ENCODE measurements at regions not wholly inside any gene's neighbourhood (a gene's known extent, or its start where the extent isn't known, plus 50 kb on each side); places are given as distances from the start of the nearest gene placed in this dataset.

GRCh38 chr13:22960827-22961226 lies 220.0 kb upstream of the SGCG start:
- WGBS, 2 experiments (ENCODE audit: extremely low coverage in 1 of 2, insufficient coverage in 1 of 2, insufficient read length in 1 of 2, insufficient replicate concordance in 2 of 2, low coverage in 1 of 2, low lambda C conversion rate in 2 of 2, missing lambda C conversion rate in 1 of 2), result 91% methylated on average over 8 of the region's 8 CpGs; no CpG with 5 or more reads in 1 of the 2 experiments

More at GRCh38 chr13:22960827-22961226, 220.0 kb upstream of the SGCG start:
- no peak overlapping the region for H3K4ac ChIP-seq (replicated peaks; ENCODE audit: insufficient read length, low read depth, low read length)
- H2AFZ ChIP-seq (ENCODE audit: low read length), result no peak overlapping the region
- no peak overlapping the region for H3K4me2 ChIP-seq (ENCODE audit: insufficient read depth in 1 of 2, low read depth in 2 of 2, low read length in 2 of 2)
- DNase-seq (ENCODE audit: low read depth in 1 of 2, low spot score in 2 of 2) (peak in 1 of 2 experiments; percentile 31), FAIRE-seq (no peak)
- ChIA-PET CTCF (ENCODE audit: partially characterized antibody) (no interaction called here), POLR2A (ENCODE audit: partially characterized antibody) (no interaction called here)
- H3K27ac ChIP-seq (ENCODE audit: low read depth, low read length), result no peak overlapping the region
- no peaks in the 10 kb centered on the region for H3K9me3 ChIP-seq (ENCODE audit: insufficient read depth in 2 of 2, low read depth in 1 of 2, low read length in 1 of 2)
- H4K5ac ChIP-seq (ENCODE audit: insufficient read length, low read depth, low read length), result no peak overlapping the region
- no peaks in the 10 kb centered on the region for H3K36me3 ChIP-seq (ENCODE audit: control insufficient read depth in 2 of 4, insufficient read depth in 4 of 4, low read length in 3 of 4)
- no peak overlapping the region for H2BK20ac ChIP-seq (ENCODE audit: low read length)
- no peaks in the 10 kb centered on the region for H3K23me2 ChIP-seq (ENCODE audit: low read depth, low read length)
- no peak overlapping the region for H3K4me3 ChIP-seq (ENCODE audit: extremely low read depth in 1 of 4, insufficient read depth in 2 of 4, low read depth in 3 of 4, low read length in 4 of 4)
- H3K79me1 ChIP-seq (ENCODE audit: low read depth, low read length), result no peaks in the 10 kb centered on the region
- TF ChIP-seq RBBP5 (IDR thresholded peaks at IDR 0.05; ENCODE audit: borderline replicate concordance, low read depth, low read length), result no peak
- no peak for TF ChIP-seq MAX (IDR thresholded peaks at IDR 0.05)
- no peak for TF ChIP-seq POLR2AphosphoS5 (IDR thresholded peaks at IDR 0.05; ENCODE audit: low read depth, low read length)
- TF ChIP-seq NRF1 (IDR thresholded peaks at IDR 0.05; ENCODE audit: low read depth, low read length), result no peak
- TF ChIP-seq ASH2L (IDR thresholded peaks at IDR 0.05; ENCODE audit: low read length), result no peak
- no peak for TF ChIP-seq MAFK (IDR thresholded peaks at IDR 0.05; ENCODE audit: low read depth, low read length)
- TF ChIP-seq RNF2 (IDR thresholded peaks at IDR 0.05; ENCODE audit: borderline replicate concordance, low read depth, low read length, missing control alignments, poor library complexity, severe bottlenecking), result no peak
- TF ChIP-seq SP4 (IDR thresholded peaks at IDR 0.05; ENCODE audit: low read length), result no peak
- TF ChIP-seq SIX5 (IDR thresholded peaks at IDR 0.05; ENCODE audit: low read depth, low read length), result no peak
- no peak for TF ChIP-seq TCF12 (IDR thresholded peaks at IDR 0.05; ENCODE audit: low read depth, low read length)
- H3K4me1 ChIP-seq (replicated peaks in 1 of 4; ENCODE audit: control insufficient read depth in 3 of 4, insufficient read depth in 4 of 4, low read length in 3 of 4), result peaks cover 0 to 3% (median 0%) of the 10 kb centered on the region in 4 experiments; a peak in 1 of 7 replicates
- H3K56ac ChIP-seq (replicated peaks; ENCODE audit: insufficient read length, low read depth, low read length), result no peak overlapping the region
- H4K8ac ChIP-seq (ENCODE audit: extremely low read depth, insufficient read depth, low read length), result no peak overlapping the region
- no peak overlapping the region for H2BK5ac ChIP-seq (ENCODE audit: low read depth, low read length)
- H3K14ac ChIP-seq (ENCODE audit: insufficient read length), result no peak overlapping the region
- H2BK120ac ChIP-seq (replicated peaks; ENCODE audit: low read depth, low read length), result no peak overlapping the region
- no peaks in the 10 kb centered on the region for H3K27me3 ChIP-seq (replicated peaks in 1 of 4; ENCODE audit: control insufficient read depth in 3 of 4, extremely low read depth in 1 of 4, insufficient read depth in 3 of 4, low read length in 3 of 4)
- H2BK15ac ChIP-seq (ENCODE audit: low read length), result no peak overlapping the region
- no peak overlapping the region for H3K9ac ChIP-seq (replicated peaks in 1 of 4; ENCODE audit: extremely low read depth in 1 of 4, low read depth in 3 of 4, low read length in 3 of 4)
- no peaks in the 10 kb centered on the region for H3K79me2 ChIP-seq (ENCODE audit: control insufficient read depth in 1 of 2, insufficient read depth in 2 of 2, low read length in 2 of 2)
- H4K20me1 ChIP-seq (replicated peaks in 1 of 2; ENCODE audit: control insufficient read depth in 1 of 2, insufficient read depth in 2 of 2, low read length in 2 of 2), result no peaks in the 10 kb centered on the region
- no peak overlapping the region for H3K18ac ChIP-seq (ENCODE audit: extremely low read depth, low read length)
- H3K23ac ChIP-seq (ENCODE audit: insufficient read length), result no peak overlapping the region
- H2BK12ac ChIP-seq (ENCODE audit: low read depth, low read length), result no peak overlapping the region
- H4K91ac ChIP-seq (replicated peaks; ENCODE audit: insufficient read length, low read length), result no peak overlapping the region
- H2AK5ac ChIP-seq (ENCODE audit: low read depth, low read length), result no peak overlapping the region
